Uterus (tissue), 2 donors: ENCODE measurements at regions not wholly inside any gene's neighbourhood (a gene's known extent, or its start where the extent isn't known, plus 50 kb on each side); places are given as distances from the start of the nearest gene placed in this dataset.

Experiments
- CTCF ChIP-seq, 4 experiments: fragments of 200-600 bp in 2 of 4; fragments of 450-650 bp in 2 of 4; sonication (generic) in 2 of 4; IDR thresholded peaks; one replicate each; pipeline ENCODE4 v1.5.1; 2016 to 2019; ENCODE audit warnings: antibody characterized with exemption in 4 of 4, mild to moderate bottlenecking in 2 of 4, moderate library complexity in 1 of 4
- POLR2A ChIP-seq, 2 donors: fragments of 450-650 bp; IDR thresholded peaks; one replicate each; pipeline ENCODE4 v1.6.1; 2016; ENCODE audit warnings: antibody characterized with exemption in 2 of 2, mild to moderate bottlenecking in 1 of 2, moderate library complexity in 1 of 2

DNA sequence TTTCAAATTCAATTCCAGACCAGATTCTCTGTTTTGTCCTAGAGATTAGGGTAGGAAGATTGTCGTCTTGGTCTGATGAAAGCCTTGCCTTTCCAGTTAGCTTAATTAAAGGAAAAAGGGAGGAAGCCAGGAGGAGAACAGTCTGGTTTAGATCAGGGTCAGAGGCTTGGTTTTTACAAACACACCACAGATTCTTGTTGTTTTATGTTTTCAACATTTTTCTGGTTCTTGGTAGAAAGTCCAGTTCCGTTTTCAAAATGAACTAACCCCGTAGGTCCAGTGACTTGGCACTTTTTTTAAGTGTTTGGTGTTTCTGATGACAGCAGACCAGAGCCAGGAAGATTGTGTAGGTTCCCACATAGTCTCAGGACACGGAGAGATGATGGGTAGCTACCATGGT is 167.1 kb upstream of the INHBA start:
- no peak for TF ChIP-seq CTCF (IDR thresholded peaks at IDR 0.05)
- TF ChIP-seq POLR2A (IDR thresholded peaks at IDR 0.05) = no peak
